ENCODE measurements at regions not wholly inside any gene's neighbourhood (a gene's known extent, or its start where the extent isn't known, plus 50 kb on each side); places are given as distances from the start of the nearest gene placed in this dataset.

- DNase-seq = no peak
- Histone ChIP-seq H3K4me3 (no peak overlapping the region), H3K36me3 (no peaks in the 10 kb centered on the region), H3K27me3 (no peaks in the 10 kb centered on the region), H3K4me1 (no peaks in the 10 kb centered on the region), H3K27ac (no peak overlapping the region), H3K9me3 (no peaks in the 10 kb centered on the region)
- TF ChIP-seq POLR2A (IDR thresholded peaks at IDR 0.05) = no peak
- TF ChIP-seq, protein P1, sequence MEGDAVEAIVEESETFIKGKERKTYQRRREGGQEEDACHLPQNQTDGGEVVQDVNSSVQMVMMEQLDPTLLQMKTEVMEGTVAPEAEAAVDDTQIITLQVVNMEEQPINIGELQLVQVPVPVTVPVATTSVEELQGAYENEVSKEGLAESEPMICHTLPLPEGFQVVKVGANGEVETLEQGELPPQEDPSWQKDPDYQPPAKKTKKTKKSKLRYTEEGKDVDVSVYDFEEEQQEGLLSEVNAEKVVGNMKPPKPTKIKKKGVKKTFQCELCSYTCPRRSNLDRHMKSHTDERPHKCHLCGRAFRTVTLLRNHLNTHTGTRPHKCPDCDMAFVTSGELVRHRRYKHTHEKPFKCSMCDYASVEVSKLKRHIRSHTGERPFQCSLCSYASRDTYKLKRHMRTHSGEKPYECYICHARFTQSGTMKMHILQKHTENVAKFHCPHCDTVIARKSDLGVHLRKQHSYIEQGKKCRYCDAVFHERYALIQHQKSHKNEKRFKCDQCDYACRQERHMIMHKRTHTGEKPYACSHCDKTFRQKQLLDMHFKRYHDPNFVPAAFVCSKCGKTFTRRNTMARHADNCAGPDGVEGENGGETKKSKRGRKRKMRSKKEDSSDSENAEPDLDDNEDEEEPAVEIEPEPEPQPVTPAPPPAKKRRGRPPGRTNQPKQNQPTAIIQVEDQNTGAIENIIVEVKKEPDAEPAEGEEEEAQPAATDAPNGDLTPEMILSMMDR (IDR thresholded peaks at IDR 0.05) = no peak
Measured at GRCh38 chr3:70570584-70570983, 258.1 kb upstream of the MDFIC2 start.

GRCh38 chr3:70568626-70569025 lies 256.2 kb upstream of the MDFIC2 start:
- H3K36me3 ChIP-seq = no peaks in the 10 kb centered on the region
- no peaks in the 10 kb centered on the region for H3K4me1 ChIP-seq
- DNase-seq = no peak
- TF ChIP-seq POLR2A (IDR thresholded peaks at IDR 0.05) = no peak
- TF ChIP-seq, protein P1 (IDR thresholded peaks at IDR 0.05) = no peak
- H3K27me3 ChIP-seq = no peaks in the 10 kb centered on the region
- H3K9me3 ChIP-seq = no peaks in the 10 kb centered on the region
- no peak overlapping the region for H3K27ac ChIP-seq
- no peak overlapping the region for H3K4me3 ChIP-seq

GRCh38 chr3:70565861-70566260 lies 253.4 kb upstream of the MDFIC2 start:
- Histone ChIP-seq H3K4me1 (no peaks in the 10 kb centered on the region), H3K9me3 (no peaks in the 10 kb centered on the region), H3K27ac (no peak overlapping the region), H3K4me3 (no peak overlapping the region), H3K36me3 (no peaks in the 10 kb centered on the region), H3K27me3 (no peaks in the 10 kb centered on the region)
- TF ChIP-seq, protein P1 (IDR thresholded peaks at IDR 0.05) = no peak
- no peak for TF ChIP-seq POLR2A (IDR thresholded peaks at IDR 0.05)
- no peak for DNase-seq

DNA sequence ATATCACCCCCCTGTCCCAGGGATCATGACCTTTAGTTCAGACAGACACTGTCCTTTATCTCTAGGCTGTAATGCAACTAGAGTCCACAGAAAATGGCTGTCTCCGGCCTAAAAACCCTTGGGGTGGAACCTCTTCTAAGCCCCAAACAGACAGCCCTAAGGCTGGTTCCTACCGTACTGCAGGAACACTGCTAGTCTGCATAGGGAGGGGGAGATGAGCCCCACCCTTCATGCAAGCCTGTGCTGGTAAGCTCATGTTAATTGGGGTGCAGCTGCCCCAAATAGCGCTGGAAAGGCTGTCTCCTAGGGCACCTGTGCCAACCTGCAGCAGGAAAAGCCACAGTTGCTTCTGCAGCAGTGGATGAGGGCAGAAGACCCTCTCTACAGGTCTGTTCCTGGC lies 252.1 kb upstream of the MDFIC2 start:
- DNase-seq = no peak
- Histone ChIP-seq H3K27ac (no peak overlapping the region), H3K4me1 (no peaks in the 10 kb centered on the region), H3K9me3 (no peaks in the 10 kb centered on the region), H3K4me3 (no peak overlapping the region), H3K36me3 (no peaks in the 10 kb centered on the region), H3K27me3 (no peaks in the 10 kb centered on the region)
- no peak for TF ChIP-seq POLR2A (IDR thresholded peaks at IDR 0.05)
- TF ChIP-seq, protein P1 (IDR thresholded peaks at IDR 0.05) = no peak

DNA sequence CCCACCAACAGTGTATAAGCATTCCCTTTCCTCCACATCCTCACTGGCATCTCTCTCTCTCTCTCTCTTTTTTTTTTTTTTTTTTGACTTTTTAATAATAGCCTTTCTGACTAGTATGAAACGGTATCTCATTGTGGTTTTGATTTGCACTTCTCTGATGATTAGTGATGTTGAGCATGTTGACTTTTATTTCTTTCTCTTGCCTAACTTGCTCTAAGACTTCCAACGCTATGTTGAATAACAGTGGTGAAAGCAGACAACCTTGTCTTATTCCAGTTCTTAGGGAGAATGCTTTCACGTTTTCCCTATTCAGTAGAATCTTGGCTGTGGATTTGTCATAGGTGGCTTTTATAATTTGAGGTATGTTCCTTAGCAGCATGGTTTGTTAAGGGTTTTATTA lies 249.4 kb upstream of the MDFIC2 start:
- DNase-seq = no peak
- TF ChIP-seq, protein P1 (IDR thresholded peaks at IDR 0.05) = no peak
- TF ChIP-seq POLR2A (IDR thresholded peaks at IDR 0.05) = no peak
- no peaks in the 10 kb centered on the region for H3K36me3 ChIP-seq

DNA sequence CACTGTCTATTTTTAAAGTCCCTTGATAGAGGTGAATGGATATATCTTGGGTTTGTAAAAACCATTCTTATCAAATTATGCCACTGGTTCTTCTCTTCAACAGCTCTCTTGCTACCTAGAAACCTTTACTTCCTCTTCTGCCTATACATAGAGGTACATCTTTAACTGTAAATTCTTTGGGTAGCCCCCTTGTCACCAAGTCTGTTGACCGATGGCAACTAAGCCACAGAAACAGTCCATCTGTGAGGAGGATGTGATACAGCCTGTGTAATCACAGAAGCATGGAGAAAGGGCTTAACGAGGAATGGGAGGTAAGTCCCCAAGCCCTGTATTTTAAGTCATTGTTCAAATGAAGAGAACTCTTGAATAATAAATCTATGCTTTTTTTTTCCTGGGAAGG lies 246.5 kb upstream of the MDFIC2 start:
- no peaks in the 10 kb centered on the region for H3K9me3 ChIP-seq
- no peak overlapping the region for H3K4me3 ChIP-seq
- TF ChIP-seq, protein P1 (IDR thresholded peaks at IDR 0.05) = no peak
- TF ChIP-seq POLR2A (IDR thresholded peaks at IDR 0.05) = no peak
- no peaks in the 10 kb centered on the region for H3K27me3 ChIP-seq
- no peak for DNase-seq
- H3K4me1 ChIP-seq = no peaks in the 10 kb centered on the region
- H3K27ac ChIP-seq = no peak overlapping the region
- H3K36me3 ChIP-seq = no peaks in the 10 kb centered on the region

More for the DNA sequence above, 249.4 kb upstream of the MDFIC2 start:
- Histone ChIP-seq H3K4me1 (no peaks in the 10 kb centered on the region), H3K27ac (no peak overlapping the region), H3K4me3 (no peak overlapping the region), H3K27me3 (no peaks in the 10 kb centered on the region), H3K9me3 (no peaks in the 10 kb centered on the region)

Data from Peyer's patch (tissue), 4 donors.